Fibroblast of lung (primary cell): ENCODE measurements at regions not wholly inside any gene's neighbourhood (a gene's known extent, or its start where the extent isn't known, plus 50 kb on each side); places are given as distances from the start of the nearest gene placed in this dataset.

Experiments used
- CTCF ChIP-seq, 2 donors: IDR thresholded peaks in 1 of 2; conservative IDR thresholded peaks in 1 of 2; 1 replicate in 1 of 2; 2 replicates in 1 of 2; pipeline ENCODE4 v1.5.1; 2011 to 2012; ENCODE audit warnings: low read length in 2 of 2, control low read depth in 1 of 2, inconsistent platforms in 1 of 2, low read depth in 1 of 2, mild to moderate bottlenecking in 1 of 2
- EZH2 ChIP-seq: IDR thresholded peaks from 2 replicates; pipeline ENCODE4 v1.5.1; 2012; ENCODE audit warnings: low read length, control low read depth, mild to moderate bottlenecking; ENCODE audit errors: missing control alignments

- TF ChIP-seq EZH2 (no peak), CTCF (conservative IDR thresholded peaks at IDR 0.05 in 1 of 2, IDR thresholded peaks at IDR 0.05 in 1 of 2; ENCODE audit: low read depth in 1 of 2, low read length in 2 of 2) (no peak)
Observed at GRCh38 chr4:41460641-41461040, 77.3 kb upstream of the LIMCH1 start.
